ENCODE measurements at regions not wholly inside any gene's neighbourhood (a gene's known extent, or its start where the extent isn't known, plus 50 kb on each side); places are given as distances from the start of the nearest gene placed in this dataset.

DNA sequence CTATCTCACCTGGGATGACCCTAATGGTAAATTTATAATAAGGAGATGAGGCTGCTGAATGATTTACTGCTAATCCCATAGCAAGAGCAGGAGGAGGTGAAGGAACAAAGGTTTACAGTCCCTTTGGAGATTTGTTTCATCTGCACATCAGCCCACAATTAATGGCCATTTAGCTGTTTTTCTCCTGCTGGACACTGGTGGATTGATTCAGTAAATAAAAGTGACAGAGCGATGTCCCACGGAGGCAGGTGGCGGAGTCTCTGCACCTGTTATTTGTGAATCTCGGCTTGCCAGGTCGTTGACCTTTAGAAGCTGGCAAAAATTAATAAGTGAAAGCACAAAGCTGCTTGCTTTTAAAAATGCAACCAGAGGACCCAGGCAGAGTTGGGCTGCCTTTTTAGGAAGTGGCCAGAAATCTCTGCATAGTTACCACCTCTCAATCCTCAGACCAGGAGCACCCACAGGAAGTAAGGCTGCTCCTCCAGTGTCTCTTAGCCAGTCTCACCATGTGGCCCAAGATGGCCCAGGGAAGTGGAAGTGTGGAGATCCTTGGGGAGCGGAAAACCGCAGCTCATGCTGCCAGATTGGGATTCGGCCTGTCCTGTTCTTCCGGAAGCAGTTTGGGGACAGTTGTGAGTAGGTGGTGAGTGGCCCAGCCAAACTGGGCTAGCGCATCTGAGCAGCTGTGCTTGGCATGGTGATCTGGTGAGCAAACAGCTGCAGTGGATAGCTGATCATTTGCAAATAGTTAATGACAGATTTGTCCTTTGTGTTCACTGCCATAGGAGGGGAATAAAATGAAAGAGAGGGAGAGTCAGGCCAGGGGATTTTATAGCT is 1005.7 kb upstream of the PIK3C3 start:
- no peaks in the 10 kb centered on the region for H3K36me3 ChIP-seq (ENCODE audit: control insufficient read depth, insufficient read depth, low read length)
- TF ChIP-seq, protein P1, sequence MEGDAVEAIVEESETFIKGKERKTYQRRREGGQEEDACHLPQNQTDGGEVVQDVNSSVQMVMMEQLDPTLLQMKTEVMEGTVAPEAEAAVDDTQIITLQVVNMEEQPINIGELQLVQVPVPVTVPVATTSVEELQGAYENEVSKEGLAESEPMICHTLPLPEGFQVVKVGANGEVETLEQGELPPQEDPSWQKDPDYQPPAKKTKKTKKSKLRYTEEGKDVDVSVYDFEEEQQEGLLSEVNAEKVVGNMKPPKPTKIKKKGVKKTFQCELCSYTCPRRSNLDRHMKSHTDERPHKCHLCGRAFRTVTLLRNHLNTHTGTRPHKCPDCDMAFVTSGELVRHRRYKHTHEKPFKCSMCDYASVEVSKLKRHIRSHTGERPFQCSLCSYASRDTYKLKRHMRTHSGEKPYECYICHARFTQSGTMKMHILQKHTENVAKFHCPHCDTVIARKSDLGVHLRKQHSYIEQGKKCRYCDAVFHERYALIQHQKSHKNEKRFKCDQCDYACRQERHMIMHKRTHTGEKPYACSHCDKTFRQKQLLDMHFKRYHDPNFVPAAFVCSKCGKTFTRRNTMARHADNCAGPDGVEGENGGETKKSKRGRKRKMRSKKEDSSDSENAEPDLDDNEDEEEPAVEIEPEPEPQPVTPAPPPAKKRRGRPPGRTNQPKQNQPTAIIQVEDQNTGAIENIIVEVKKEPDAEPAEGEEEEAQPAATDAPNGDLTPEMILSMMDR (IDR thresholded peaks at IDR 0.05; ENCODE audit: insufficient read depth, low read length, poor library complexity, severe bottlenecking), result no peak
- no peak overlapping the region for H3K4me3 ChIP-seq (ENCODE audit: low read depth, low read length)
- no peaks in the 10 kb centered on the region for H3K27me3 ChIP-seq (ENCODE audit: control insufficient read depth, insufficient read depth, low read length)
- DNase-seq (ENCODE audit: low read depth), result no peak

DNA sequence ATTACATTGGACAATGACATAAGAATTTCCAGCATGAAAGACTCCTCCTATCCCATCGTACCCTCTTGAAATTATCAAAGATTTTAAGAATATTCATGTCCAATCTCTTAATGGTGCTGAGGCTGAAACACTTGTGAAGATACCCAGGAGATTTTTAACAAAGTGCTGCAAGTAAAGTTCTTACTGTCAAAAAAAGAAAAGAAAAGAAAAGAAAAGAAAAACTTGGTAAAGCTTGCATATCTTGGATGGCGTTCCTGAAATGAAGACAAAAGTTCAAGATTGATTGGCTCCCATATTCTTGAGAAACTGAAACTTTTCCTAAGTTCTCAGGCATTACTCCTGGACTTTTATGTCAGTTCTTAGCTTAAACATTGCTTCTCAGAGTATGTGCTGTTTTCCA is 1010.5 kb upstream of the PIK3C3 start:
- no peak for DNase-seq (ENCODE audit: low read depth)
- Histone ChIP-seq H3K27me3 (ENCODE audit: control insufficient read depth, insufficient read depth, low read length) (no peaks in the 10 kb centered on the region), H3K36me3 (ENCODE audit: control insufficient read depth, insufficient read depth, low read length) (no peaks in the 10 kb centered on the region), H3K4me3 (ENCODE audit: low read depth, low read length) (no peak overlapping the region)
- TF ChIP-seq, protein P1 (IDR thresholded peaks at IDR 0.05; ENCODE audit: insufficient read depth, low read length, poor library complexity, severe bottlenecking), result no peak

GRCh38 chr18:40939656-40940515 is 1015.1 kb upstream of the PIK3C3 start:
- no peaks in the 10 kb centered on the region for H3K36me3 ChIP-seq (ENCODE audit: control insufficient read depth, insufficient read depth, low read length)
- no peak for DNase-seq (ENCODE audit: low read depth)
- H3K27me3 ChIP-seq (ENCODE audit: control insufficient read depth, insufficient read depth, low read length), result no peaks in the 10 kb centered on the region
- TF ChIP-seq, protein P1 (IDR thresholded peaks at IDR 0.05; ENCODE audit: insufficient read depth, low read length, poor library complexity, severe bottlenecking), result no peak
- H3K4me3 ChIP-seq (ENCODE audit: low read depth, low read length), result no peak overlapping the region

DNA sequence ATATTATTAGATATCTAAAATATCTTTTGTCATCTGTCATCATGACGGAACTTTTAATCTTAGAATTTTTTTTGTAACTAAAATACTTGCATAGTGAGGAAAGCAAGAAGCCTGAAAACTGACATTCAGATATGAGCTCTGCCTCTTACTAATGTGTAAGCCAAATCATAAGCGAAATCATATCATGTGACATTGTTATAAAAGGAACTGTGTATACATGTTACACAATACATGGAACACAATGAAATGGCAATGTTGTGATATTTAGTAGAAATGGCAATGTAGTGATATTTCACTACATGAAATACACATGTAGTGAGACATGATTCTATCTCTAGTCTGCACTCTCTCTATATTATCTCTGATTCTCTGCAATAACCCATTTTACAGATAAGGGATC is 1016.4 kb upstream of the PIK3C3 start:
- TF ChIP-seq, protein P1 (IDR thresholded peaks at IDR 0.05; ENCODE audit: insufficient read depth, low read length, poor library complexity, severe bottlenecking), result no peak
- Histone ChIP-seq H3K27me3 (ENCODE audit: control insufficient read depth, insufficient read depth, low read length) (no peaks in the 10 kb centered on the region), H3K4me3 (ENCODE audit: low read depth, low read length) (no peak overlapping the region), H3K36me3 (ENCODE audit: control insufficient read depth, insufficient read depth, low read length) (no peaks in the 10 kb centered on the region)
- DNase-seq (ENCODE audit: low read depth), result no peak

GRCh38 chr18:40937386-40937785 is 1017.6 kb upstream of the PIK3C3 start:
- DNase-seq (ENCODE audit: low read depth), result no peak
- no peaks in the 10 kb centered on the region for H3K27me3 ChIP-seq (ENCODE audit: control insufficient read depth, insufficient read depth, low read length)
- TF ChIP-seq, protein P1 (IDR thresholded peaks at IDR 0.05; ENCODE audit: insufficient read depth, low read length, poor library complexity, severe bottlenecking), result no peak
- H3K36me3 ChIP-seq (ENCODE audit: control insufficient read depth, insufficient read depth, low read length), result no peaks in the 10 kb centered on the region
- H3K4me3 ChIP-seq (ENCODE audit: low read depth, low read length), result no peak overlapping the region

All from kidney epithelial cell (primary cell).